ENCODE measurements at regions not wholly inside any gene's neighbourhood (a gene's known extent, or its start where the extent isn't known, plus 50 kb on each side); places are given as distances from the start of the nearest gene placed in this dataset.

GRCh38 chr16:63719926-63720325 is 1401.9 kb downstream of the CDH11 start:
- H3K18ac ChIP-seq (ENCODE audit: insufficient read length, low read depth, low read length) = no peak overlapping the region
- H3K27ac ChIP-seq (ENCODE audit: insufficient read length, low read depth, low read length) = no peak overlapping the region
- no peaks in the 10 kb centered on the region for H3K27me3 Mint-ChIP-seq (ENCODE audit: low read depth)
- no peak overlapping the region for H3K4me3 Mint-ChIP-seq
- no peak overlapping the region for H2BK120ac ChIP-seq (ENCODE audit: low read depth, low read length, poor library complexity, severe bottlenecking)
- no peak for TF ChIP-seq CTCF (conservative IDR thresholded peaks at IDR 0.05)
- no peaks in the 10 kb centered on the region for H3K79me2 ChIP-seq (ENCODE audit: insufficient read depth, low read length)
- peaks cover 2 to 11% (median 6%) of the 10 kb centered on the region in 3 experiments; a peak in 3 of 7 replicates for H3K36me3 Mint-ChIP-seq (ENCODE audit: insufficient read depth in 1 of 3, low read depth in 3 of 3)
- H4K8ac ChIP-seq (replicated peaks; ENCODE audit: insufficient read length, low read depth, low read length) = no peak overlapping the region
- no peak overlapping the region for H2AFZ ChIP-seq (ENCODE audit: low read length)
- no peaks in the 10 kb centered on the region for H3K79me1 ChIP-seq (ENCODE audit: insufficient read depth, low read depth, low read length, poor library complexity, severe bottlenecking)
- no peak overlapping the region for H3K27ac Mint-ChIP-seq
- H3K23me2 ChIP-seq (ENCODE audit: insufficient read length, low read depth, low read length, poor library complexity, severe bottlenecking) = no peaks in the 10 kb centered on the region
- H2AK5ac ChIP-seq (ENCODE audit: insufficient read length, low read length) = no peak overlapping the region
- WGBS (ENCODE audit: extremely low coverage, insufficient read length, low lambda C conversion rate) = no CpG with 5 or more reads among the region's 10 CpGs
- H3K56ac ChIP-seq (ENCODE audit: insufficient read length, low read depth, low read length) = no peak overlapping the region
- no peaks in the 10 kb centered on the region for H3K4me1 ChIP-seq (ENCODE audit: insufficient read depth, low read length)
- H2BK15ac ChIP-seq (ENCODE audit: low read depth, low read length) = no peak overlapping the region
- H3K14ac ChIP-seq (ENCODE audit: insufficient read depth, low read length) = no peak overlapping the region
- no peak overlapping the region for H2BK5ac ChIP-seq (ENCODE audit: insufficient read length, low read length)
- no peaks in the 10 kb centered on the region for H3K9me3 ChIP-seq (ENCODE audit: control insufficient read depth, low read depth, low read length)
- no peak overlapping the region for H3T11ph ChIP-seq (ENCODE audit: low read length)
- no peak overlapping the region for H4K5ac ChIP-seq (ENCODE audit: insufficient read length, low read depth, low read length)
- H3K9ac ChIP-seq (ENCODE audit: extremely low read depth, insufficient read length, low read length) = no peak overlapping the region
- no peak for DNase-seq
- no peak overlapping the region for H2BK12ac ChIP-seq (ENCODE audit: insufficient read length, low read depth, low read length)
- no peaks in the 10 kb centered on the region for H3K27me3 ChIP-seq (ENCODE audit: insufficient read depth, low read length)
- no peak overlapping the region for H3K23ac ChIP-seq (ENCODE audit: insufficient read length, low read depth, low read length)
- no peak overlapping the region for H3K4me2 ChIP-seq (ENCODE audit: insufficient read depth, insufficient read length, low read length)
- no peak overlapping the region for H2BK20ac ChIP-seq (ENCODE audit: low read depth, low read length, poor library complexity, severe bottlenecking)
- H4K91ac ChIP-seq (ENCODE audit: insufficient read length, low read depth, low read length) = no peak overlapping the region
- H3K9me3 Mint-ChIP-seq = peaks cover 6 to 8% of the 10 kb centered on the region in 2 experiments; a peak in 3 of 5 replicates
- peaks cover 4% of the 10 kb centered on the region in 2 experiments; a peak in 3 of 4 replicates for H3K4me1 Mint-ChIP-seq
- no peak overlapping the region for H3K4ac ChIP-seq (ENCODE audit: low read depth, low read length)
- H4K20me1 ChIP-seq (ENCODE audit: control insufficient read depth, insufficient read depth, insufficient read length) = no peaks in the 10 kb centered on the region

All from H9 (cell line).